Ascending aorta (tissue), 2 donors: ENCODE measurements at regions not wholly inside any gene's neighbourhood (a gene's known extent, or its start where the extent isn't known, plus 50 kb on each side); places are given as distances from the start of the nearest gene placed in this dataset.

Experiments
- DNase-seq, 2 donors: peaks; one replicate each; pipeline ENCODE4 v3.0.0-alpha.2; 2019; ENCODE audit warnings: low spot score in 2 of 2
- H3K27ac ChIP-seq, 2 donors: fragments of 200-600 bp; sonication (generic); one replicate each; pipeline ENCODE4 v1.5.1; 2016 to 2017; ENCODE audit warnings: mild to moderate bottlenecking in 1 of 2
- H3K27me3 ChIP-seq: fragments of 200-600 bp; sonication (generic); one replicate; pipeline ENCODE4 v1.5.1; 2017
- H3K36me3 ChIP-seq, 2 donors: fragments of 200-600 bp; sonication (generic); one replicate each; pipeline ENCODE4 v1.5.1; 2016
- H3K4me1 ChIP-seq, 2 donors: fragments of 200-600 bp; sonication (generic); one replicate each; pipeline ENCODE4 v1.5.1; 2016 to 2017; ENCODE audit warnings: mild to moderate bottlenecking in 1 of 2
- H3K4me3 ChIP-seq, 2 donors: fragments of 200-600 bp; sonication (generic); one replicate each; pipeline ENCODE4 v1.5.1; 2016 to 2017; ENCODE audit warnings: mild to moderate bottlenecking in 1 of 2
- H3K9me3 ChIP-seq, 2 donors: fragments of 200-600 bp; sonication (generic); one replicate each; pipeline ENCODE4 v1.5.1; 2016
- CTCF ChIP-seq, 3 experiments: fragments of 200-600 bp in 2 of 3; fragments of 450-650 bp in 1 of 3; sonication (generic) in 2 of 3; IDR thresholded peaks; one replicate each; pipeline ENCODE4 v1.5.1; 2016 to 2019; ENCODE audit warnings: antibody characterized with exemption in 3 of 3, mild to moderate bottlenecking in 1 of 3, moderate library complexity in 1 of 3
- intact Hi-C: fragments of 100-400 bp; cut with DNase I; formaldehyde crosslinking; loops from one replicate; pipeline ENCODE4 v1.15.1; 2023

GRCh38 chr16:9428355-9429005 is 337.0 kb downstream of the HAPSTR1 start:
- Histone ChIP-seq H3K9me3 (no peaks in the 10 kb centered on the region), H3K27me3 (no peaks in the 10 kb centered on the region), H3K4me3 (no peak overlapping the region), H3K36me3 (no peaks in the 10 kb centered on the region), H3K4me1 (no peaks in the 10 kb centered on the region), H3K27ac (no peak overlapping the region)
- no peak for TF ChIP-seq CTCF (IDR thresholded peaks at IDR 0.05)
- intact Hi-C loops: no loop called here
- no peak for DNase-seq

- Histone ChIP-seq H3K4me3 (no peak overlapping the region), H3K4me1 (no peaks in the 10 kb centered on the region), H3K9me3 (no peaks in the 10 kb centered on the region), H3K27me3 (no peaks in the 10 kb centered on the region), H3K36me3 (no peaks in the 10 kb centered on the region), H3K27ac (no peak overlapping the region)
- DNase-seq: no peak
- intact Hi-C loops: no loop called here
- TF ChIP-seq CTCF (IDR thresholded peaks at IDR 0.05): no peak
These were observed 338.3 kb downstream of the HAPSTR1 start for GRCh38 chr16:9429646-9430330.

- no peaks in the 10 kb centered on the region for H3K36me3 ChIP-seq
- no peaks in the 10 kb centered on the region for H3K4me1 ChIP-seq
- intact Hi-C loops: no loop called here
- no peaks in the 10 kb centered on the region for H3K9me3 ChIP-seq
- no peaks in the 10 kb centered on the region for H3K27me3 ChIP-seq
- DNase-seq: no peak
- TF ChIP-seq CTCF (IDR thresholded peaks at IDR 0.05): no peak
- no peak overlapping the region for H3K4me3 ChIP-seq
- no peak overlapping the region for H3K27ac ChIP-seq
These were observed 343.2 kb downstream of the HAPSTR1 start for GRCh38 chr16:9434659-9435058.

GRCh38 chr16:9436175-9436574 is 344.7 kb downstream of the HAPSTR1 start:
- no peak overlapping the region for H3K27ac ChIP-seq
- intact Hi-C loops: no loop called here
- H3K36me3 ChIP-seq: no peaks in the 10 kb centered on the region
- H3K4me1 ChIP-seq: no peaks in the 10 kb centered on the region
- TF ChIP-seq CTCF (IDR thresholded peaks at IDR 0.05): no peak
- H3K9me3 ChIP-seq: no peaks in the 10 kb centered on the region
- no peaks in the 10 kb centered on the region for H3K27me3 ChIP-seq
- no peak for DNase-seq
- no peak overlapping the region for H3K4me3 ChIP-seq

GRCh38 chr16:9437115-9437514 is 345.7 kb downstream of the HAPSTR1 start:
- no peak overlapping the region for H3K27ac ChIP-seq
- H3K36me3 ChIP-seq: no peaks in the 10 kb centered on the region
- no peaks in the 10 kb centered on the region for H3K4me1 ChIP-seq
- H3K27me3 ChIP-seq: no peaks in the 10 kb centered on the region
- TF ChIP-seq CTCF (IDR thresholded peaks at IDR 0.05): no peak
- no peak for DNase-seq
- H3K4me3 ChIP-seq: no peak overlapping the region
- intact Hi-C loops: no loop called here
- H3K9me3 ChIP-seq: no peaks in the 10 kb centered on the region
